Cardiac muscle cell (in vitro differentiated cells and primary cell): ENCODE measurements at regions not wholly inside any gene's neighbourhood (a gene's known extent, or its start where the extent isn't known, plus 50 kb on each side); places are given as distances from the start of the nearest gene placed in this dataset.
A peak's percentile ranks its signal among the peaks of the same experiment; 100 is the strongest.

Experiments used
- DNase-seq, 2 donors: peaks; one replicate each; pipeline versions ENCODE4 v3.0.0 to v3.0.0-alpha.2; 2010 to 2017; ENCODE audit warnings: low read depth in 1 of 2, low spot score in 1 of 2
- H3K27ac ChIP-seq: fragments of 200-600 bp; sonication (generic); 2 replicates; pipeline ENCODE4 v1.5.1; 2016
- H3K27me3 ChIP-seq: fragments of 200-600 bp; sonication (generic); 2 replicates; pipeline ENCODE4 v1.6.0; 2016; ENCODE audit warnings: control low read depth
- H3K36me3 ChIP-seq: fragments of 200-600 bp; sonication (generic); 2 replicates; pipeline ENCODE4 v1.5.1; 2016; ENCODE audit warnings: control low read depth
- H3K4me1 ChIP-seq: fragments of 200-600 bp; sonication (generic); 2 replicates; pipeline ENCODE4 v1.8.1; 2017; ENCODE audit warnings: low read depth, mild to moderate bottlenecking, mixed run types
- H3K4me3 ChIP-seq: fragments of 200-600 bp; sonication (generic); 2 replicates; pipeline ENCODE4 v1.5.1; 2016; ENCODE audit warnings: mild to moderate bottlenecking
- H3K9me3 ChIP-seq: fragments of 200-600 bp; sonication (generic); 2 replicates; pipeline ENCODE4 v1.5.1; 2017; ENCODE audit warnings: low read depth, mild to moderate bottlenecking, control low read depth
- CTCF ChIP-seq: IDR thresholded peaks from 2 replicates; pipeline ENCODE4 v1.5.1; 2012; ENCODE audit warnings: low read depth, mild to moderate bottlenecking, low read length

GRCh38 chr14:100381395-100382105 lies 58.4 kb downstream of the SLC25A47 start:
- no peak overlapping the region for H3K27ac ChIP-seq
- no peak for DNase-seq
- H3K36me3 ChIP-seq, result no peaks in the 10 kb centered on the region
- H3K9me3 ChIP-seq, result no peaks in the 10 kb centered on the region
- peaks cover 12% of the 10 kb centered on the region for H3K4me1 ChIP-seq
- no peaks in the 10 kb centered on the region for H3K27me3 ChIP-seq
- no peak overlapping the region for H3K4me3 ChIP-seq
- no peak for TF ChIP-seq CTCF

DNA sequence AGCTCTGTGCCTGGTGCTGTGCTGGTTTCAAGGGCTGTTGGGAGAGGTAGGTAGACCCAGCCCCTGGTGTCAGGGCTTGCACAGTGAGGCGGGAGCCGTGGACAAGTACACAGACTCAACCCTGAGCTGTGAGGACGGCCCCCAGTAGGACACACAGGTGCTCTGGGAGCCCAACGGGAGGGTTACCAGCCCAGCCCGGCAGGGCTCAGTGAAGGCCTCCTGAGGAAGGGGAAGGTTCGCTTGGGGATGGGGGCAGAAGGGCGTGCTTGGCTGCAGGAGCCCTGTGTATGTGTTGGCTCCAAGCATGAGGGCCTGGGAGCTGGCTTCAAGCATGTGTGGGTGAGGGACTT lies 58.9 kb downstream of the SLC25A47 start:
- TF ChIP-seq CTCF, result no peak
- H3K27ac ChIP-seq, result no peak overlapping the region
- H3K9me3 ChIP-seq, result no peaks in the 10 kb centered on the region

DNA sequence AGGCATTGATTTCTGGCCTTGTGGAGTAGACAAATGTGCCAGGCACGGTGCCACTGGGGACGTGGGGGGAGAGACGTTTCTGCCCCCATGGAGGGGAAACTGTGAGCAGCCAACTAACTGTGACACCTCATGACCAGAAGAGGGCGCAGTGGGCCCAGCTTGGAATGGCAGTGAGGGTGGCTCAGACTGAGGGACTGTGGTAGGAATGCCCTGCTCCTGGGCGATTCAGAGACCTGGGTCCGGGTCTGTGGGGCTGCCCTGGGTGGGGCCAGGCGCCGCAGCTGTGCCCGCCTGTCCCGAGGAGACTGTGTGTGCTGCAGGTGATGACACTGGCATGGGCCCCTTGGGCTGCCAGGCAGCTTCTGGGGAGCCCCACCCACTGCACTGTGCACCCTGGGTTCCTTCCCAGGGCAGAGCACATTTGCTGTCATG lies 60.6 kb downstream of the SLC25A47 start:
- no peaks in the 10 kb centered on the region for H3K9me3 ChIP-seq
- H3K4me1 ChIP-seq, result peaks cover 5% of the 10 kb centered on the region
- TF ChIP-seq CTCF, result peak; percentile 80
- no peak overlapping the region for H3K4me3 ChIP-seq
- H3K27ac ChIP-seq, result no peak overlapping the region
- peak; percentile 66 to 83 for DNase-seq
- H3K27me3 ChIP-seq, result no peaks in the 10 kb centered on the region
- no peaks in the 10 kb centered on the region for H3K36me3 ChIP-seq

More for the DNA sequence above, 58.9 kb downstream of the SLC25A47 start:
- no peaks in the 10 kb centered on the region for H3K27me3 ChIP-seq
- peaks cover 7% of the 10 kb centered on the region for H3K4me1 ChIP-seq
- no peaks in the 10 kb centered on the region for H3K36me3 ChIP-seq
- no peak for DNase-seq
- no peak overlapping the region for H3K4me3 ChIP-seq

GRCh38 chr14:100384277-100384676 lies 61.1 kb downstream of the SLC25A47 start:
- no peak for TF ChIP-seq CTCF
- Histone ChIP-seq H3K36me3 (no peaks in the 10 kb centered on the region), H3K4me1 (peaks cover 5% of the 10 kb centered on the region), H3K4me3 (no peak overlapping the region), H3K27me3 (no peaks in the 10 kb centered on the region), H3K9me3 (no peaks in the 10 kb centered on the region), H3K27ac (no peak overlapping the region)
- no peak for DNase-seq

- H3K4me3 ChIP-seq, result no peak overlapping the region
- peak; percentile 49 for TF ChIP-seq CTCF
- no peaks in the 10 kb centered on the region for H3K9me3 ChIP-seq
- peaks cover 5% of the 10 kb centered on the region for H3K4me1 ChIP-seq
- peak in 1 of 2 donors; percentile 80 for DNase-seq
- no peaks in the 10 kb centered on the region for H3K36me3 ChIP-seq
- H3K27me3 ChIP-seq, result no peaks in the 10 kb centered on the region
- no peak overlapping the region for H3K27ac ChIP-seq
Measured at GRCh38 chr14:100384819-100385813, 62.0 kb downstream of the SLC25A47 start.
